ENCODE measurements at regions not wholly inside any gene's neighbourhood (a gene's known extent, or its start where the extent isn't known, plus 50 kb on each side); places are given as distances from the start of the nearest gene placed in this dataset.

DNA sequence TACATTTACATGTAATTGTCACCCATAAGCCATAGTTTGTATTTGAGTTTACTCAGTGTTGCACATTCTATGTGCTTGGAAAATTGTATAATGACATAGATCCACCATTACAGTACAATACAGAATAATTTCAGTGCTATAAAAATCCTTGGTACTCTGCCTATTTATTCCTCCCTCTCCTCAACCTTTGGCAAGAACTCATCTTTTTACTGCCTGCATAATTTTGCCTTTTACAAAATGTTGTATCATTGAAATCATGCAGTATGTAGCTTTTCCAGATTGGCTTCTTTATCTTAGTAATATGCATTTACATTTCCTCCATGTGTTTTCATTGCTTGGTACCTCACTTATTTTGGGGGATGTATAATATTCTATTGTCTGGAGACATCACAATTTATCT lies 786.9 kb upstream of the SEMA6D start:
- DNase-seq (ENCODE audit: low spot score) = no peak

DNA sequence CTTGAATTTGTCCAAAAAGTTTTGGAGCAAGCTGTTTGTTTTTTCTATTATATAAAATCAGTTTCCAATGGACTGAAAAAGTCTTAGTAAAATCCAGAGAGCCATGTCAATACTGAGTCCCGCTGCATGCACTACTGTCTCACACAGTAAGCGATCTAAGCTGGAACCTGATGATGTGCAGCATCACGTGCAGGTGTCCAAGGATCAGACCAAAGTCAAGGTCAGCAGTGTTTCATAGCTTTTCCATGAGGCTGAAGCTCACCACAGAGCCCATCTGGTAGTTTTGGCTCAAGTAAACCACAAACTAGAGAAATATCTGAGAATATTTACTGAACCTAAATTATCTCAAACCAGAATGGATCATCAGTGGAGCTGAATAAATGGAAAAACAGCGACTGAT lies 784.0 kb upstream of the SEMA6D start:
- Histone ChIP-seq H3K4me1 (ENCODE audit: control insufficient read depth in 4 of 4, insufficient read depth in 4 of 4, low read length in 3 of 4) (no peaks in the 10 kb centered on the region), H3K9me3 (ENCODE audit: control insufficient read depth in 4 of 4, low read length in 3 of 4) (no peaks in the 10 kb centered on the region), H3K36me3 (ENCODE audit: control insufficient read depth in 4 of 4, insufficient read depth in 3 of 4, low read depth in 1 of 4, low read length in 3 of 4) (peaks cover 0 to 1% (median 0%) of the 10 kb centered on the region in 4 donors), H3K27ac (ENCODE audit: low read depth in 1 of 2, low read length in 2 of 2) (no peak overlapping the region), H3K4me3 (ENCODE audit: low read depth in 1 of 3, low read length in 3 of 3) (no peak overlapping the region), H3K27me3 (ENCODE audit: control insufficient read depth in 4 of 4, insufficient read depth in 4 of 4, low read length in 3 of 4) (no peaks in the 10 kb centered on the region), H3K9ac (ENCODE audit: low read depth in 1 of 2, low read length in 2 of 2) (no peak overlapping the region)
- TF ChIP-seq RXRA (IDR thresholded peaks at IDR 0.05) (no peak), FOXA1 (IDR thresholded peaks at IDR 0.05) (no peak)
- TF ChIP-seq, protein P1, sequence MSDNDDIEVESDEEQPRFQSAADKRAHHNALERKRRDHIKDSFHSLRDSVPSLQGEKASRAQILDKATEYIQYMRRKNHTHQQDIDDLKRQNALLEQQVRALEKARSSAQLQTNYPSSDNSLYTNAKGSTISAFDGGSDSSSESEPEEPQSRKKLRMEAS (IDR thresholded peaks at IDR 0.05) = no peak
- WGBS = 63% methylated on average over 4 of the region's 4 CpGs
- DNase-seq (ENCODE audit: low spot score) = no peak

More for the DNA sequence above, 786.9 kb upstream of the SEMA6D start:
- Histone ChIP-seq H3K9ac (ENCODE audit: low read depth in 1 of 2, low read length in 2 of 2) (no peak overlapping the region), H3K4me3 (ENCODE audit: low read depth in 1 of 3, low read length in 3 of 3) (no peak overlapping the region), H3K9me3 (ENCODE audit: control insufficient read depth in 4 of 4, low read length in 3 of 4) (no peaks in the 10 kb centered on the region), H3K27me3 (ENCODE audit: control insufficient read depth in 4 of 4, insufficient read depth in 4 of 4, low read length in 3 of 4) (no peaks in the 10 kb centered on the region), H3K36me3 (ENCODE audit: control insufficient read depth in 4 of 4, insufficient read depth in 3 of 4, low read depth in 1 of 4, low read length in 3 of 4) (no peaks in the 10 kb centered on the region), H3K4me1 (ENCODE audit: control insufficient read depth in 4 of 4, insufficient read depth in 4 of 4, low read length in 3 of 4) (no peaks in the 10 kb centered on the region), H3K27ac (ENCODE audit: low read depth in 1 of 2, low read length in 2 of 2) (no peak overlapping the region)
- no peak for TF ChIP-seq JUND (IDR thresholded peaks at IDR 0.05)
- no peak for TF ChIP-seq RXRA (IDR thresholded peaks at IDR 0.05)
- no peak for TF ChIP-seq SP1 (IDR thresholded peaks at IDR 0.05)
- TF ChIP-seq, protein P2, sequence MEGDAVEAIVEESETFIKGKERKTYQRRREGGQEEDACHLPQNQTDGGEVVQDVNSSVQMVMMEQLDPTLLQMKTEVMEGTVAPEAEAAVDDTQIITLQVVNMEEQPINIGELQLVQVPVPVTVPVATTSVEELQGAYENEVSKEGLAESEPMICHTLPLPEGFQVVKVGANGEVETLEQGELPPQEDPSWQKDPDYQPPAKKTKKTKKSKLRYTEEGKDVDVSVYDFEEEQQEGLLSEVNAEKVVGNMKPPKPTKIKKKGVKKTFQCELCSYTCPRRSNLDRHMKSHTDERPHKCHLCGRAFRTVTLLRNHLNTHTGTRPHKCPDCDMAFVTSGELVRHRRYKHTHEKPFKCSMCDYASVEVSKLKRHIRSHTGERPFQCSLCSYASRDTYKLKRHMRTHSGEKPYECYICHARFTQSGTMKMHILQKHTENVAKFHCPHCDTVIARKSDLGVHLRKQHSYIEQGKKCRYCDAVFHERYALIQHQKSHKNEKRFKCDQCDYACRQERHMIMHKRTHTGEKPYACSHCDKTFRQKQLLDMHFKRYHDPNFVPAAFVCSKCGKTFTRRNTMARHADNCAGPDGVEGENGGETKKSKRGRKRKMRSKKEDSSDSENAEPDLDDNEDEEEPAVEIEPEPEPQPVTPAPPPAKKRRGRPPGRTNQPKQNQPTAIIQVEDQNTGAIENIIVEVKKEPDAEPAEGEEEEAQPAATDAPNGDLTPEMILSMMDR (IDR thresholded peaks at IDR 0.05; ENCODE audit: low read depth, low read length, missing input control) = no peak
- TF ChIP-seq, protein P3, sequence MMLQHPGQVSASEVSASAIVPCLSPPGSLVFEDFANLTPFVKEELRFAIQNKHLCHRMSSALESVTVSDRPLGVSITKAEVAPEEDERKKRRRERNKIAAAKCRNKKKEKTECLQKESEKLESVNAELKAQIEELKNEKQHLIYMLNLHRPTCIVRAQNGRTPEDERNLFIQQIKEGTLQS (IDR thresholded peaks at IDR 0.05) = no peak
- no peak for TF ChIP-seq HNF4G (IDR thresholded peaks at IDR 0.05)
- TF ChIP-seq FOXA2 (IDR thresholded peaks at IDR 0.05) = no peak
- no peak for TF ChIP-seq GABPA (IDR thresholded peaks at IDR 0.05 in 1 of 2, conservative IDR thresholded peaks at IDR 0.05 in 1 of 2)
- TF ChIP-seq, protein P4, sequence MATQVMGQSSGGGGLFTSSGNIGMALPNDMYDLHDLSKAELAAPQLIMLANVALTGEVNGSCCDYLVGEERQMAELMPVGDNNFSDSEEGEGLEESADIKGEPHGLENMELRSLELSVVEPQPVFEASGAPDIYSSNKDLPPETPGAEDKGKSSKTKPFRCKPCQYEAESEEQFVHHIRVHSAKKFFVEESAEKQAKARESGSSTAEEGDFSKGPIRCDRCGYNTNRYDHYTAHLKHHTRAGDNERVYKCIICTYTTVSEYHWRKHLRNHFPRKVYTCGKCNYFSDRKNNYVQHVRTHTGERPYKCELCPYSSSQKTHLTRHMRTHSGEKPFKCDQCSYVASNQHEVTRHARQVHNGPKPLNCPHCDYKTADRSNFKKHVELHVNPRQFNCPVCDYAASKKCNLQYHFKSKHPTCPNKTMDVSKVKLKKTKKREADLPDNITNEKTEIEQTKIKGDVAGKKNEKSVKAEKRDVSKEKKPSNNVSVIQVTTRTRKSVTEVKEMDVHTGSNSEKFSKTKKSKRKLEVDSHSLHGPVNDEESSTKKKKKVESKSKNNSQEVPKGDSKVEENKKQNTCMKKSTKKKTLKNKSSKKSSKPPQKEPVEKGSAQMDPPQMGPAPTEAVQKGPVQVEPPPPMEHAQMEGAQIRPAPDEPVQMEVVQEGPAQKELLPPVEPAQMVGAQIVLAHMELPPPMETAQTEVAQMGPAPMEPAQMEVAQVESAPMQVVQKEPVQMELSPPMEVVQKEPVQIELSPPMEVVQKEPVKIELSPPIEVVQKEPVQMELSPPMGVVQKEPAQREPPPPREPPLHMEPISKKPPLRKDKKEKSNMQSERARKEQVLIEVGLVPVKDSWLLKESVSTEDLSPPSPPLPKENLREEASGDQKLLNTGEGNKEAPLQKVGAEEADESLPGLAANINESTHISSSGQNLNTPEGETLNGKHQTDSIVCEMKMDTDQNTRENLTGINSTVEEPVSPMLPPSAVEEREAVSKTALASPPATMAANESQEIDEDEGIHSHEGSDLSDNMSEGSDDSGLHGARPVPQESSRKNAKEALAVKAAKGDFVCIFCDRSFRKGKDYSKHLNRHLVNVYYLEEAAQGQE (IDR thresholded peaks at IDR 0.05) = no peak
- no peak for TF ChIP-seq TAF1 (conservative IDR thresholded peaks at IDR 0.05)
- no peak for TF ChIP-seq HNF4A (conservative IDR thresholded peaks at IDR 0.05)
- TF ChIP-seq, protein P5, sequence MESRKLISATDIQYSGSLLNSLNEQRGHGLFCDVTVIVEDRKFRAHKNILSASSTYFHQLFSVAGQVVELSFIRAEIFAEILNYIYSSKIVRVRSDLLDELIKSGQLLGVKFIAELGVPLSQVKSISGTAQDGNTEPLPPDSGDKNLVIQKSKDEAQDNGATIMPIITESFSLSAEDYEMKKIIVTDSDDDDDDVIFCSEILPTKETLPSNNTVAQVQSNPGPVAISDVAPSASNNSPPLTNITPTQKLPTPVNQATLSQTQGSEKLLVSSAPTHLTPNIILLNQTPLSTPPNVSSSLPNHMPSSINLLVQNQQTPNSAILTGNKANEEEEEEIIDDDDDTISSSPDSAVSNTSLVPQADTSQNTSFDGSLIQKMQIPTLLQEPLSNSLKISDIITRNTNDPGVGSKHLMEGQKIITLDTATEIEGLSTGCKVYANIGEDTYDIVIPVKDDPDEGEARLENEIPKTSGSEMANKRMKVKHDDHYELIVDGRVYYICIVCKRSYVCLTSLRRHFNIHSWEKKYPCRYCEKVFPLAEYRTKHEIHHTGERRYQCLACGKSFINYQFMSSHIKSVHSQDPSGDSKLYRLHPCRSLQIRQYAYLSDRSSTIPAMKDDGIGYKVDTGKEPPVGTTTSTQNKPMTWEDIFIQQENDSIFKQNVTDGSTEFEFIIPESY (IDR thresholded peaks at IDR 0.05) = no peak
- TF ChIP-seq YY1 (IDR thresholded peaks at IDR 0.05) = no peak
- no peak for TF ChIP-seq NR2F2 (IDR thresholded peaks at IDR 0.05)
- no peak for TF ChIP-seq EGR1 (IDR thresholded peaks at IDR 0.05; ENCODE audit: low read depth in 2 of 2)
- TF ChIP-seq, protein P1 (IDR thresholded peaks at IDR 0.05) = no peak
- no peak for TF ChIP-seq RAD21 (IDR thresholded peaks at IDR 0.05)
